Osteoblast (primary cell): ENCODE measurements at regions not wholly inside any gene's neighbourhood (a gene's known extent, or its start where the extent isn't known, plus 50 kb on each side); places are given as distances from the start of the nearest gene placed in this dataset.

Experiments used
- DNase-seq: peaks from one replicate; pipeline ENCODE4 v3.0.0; 2011; ENCODE audit warnings: low spot score, mixed read lengths; ENCODE audit not compliant: insufficient read length; ENCODE audit errors: missing footprints
- H2AFZ ChIP-seq: 2 replicates; pipeline ENCODE4 v1.6.0; 2011; ENCODE audit warnings: mild to moderate bottlenecking, low read length
- H3K27ac ChIP-seq: 2 replicates; pipeline ENCODE4 v1.5.1; 2011; ENCODE audit warnings: mild to moderate bottlenecking, low read depth, low read length, moderate library complexity
- H3K27me3 ChIP-seq: 2 replicates; pipeline ENCODE4 v1.6.0; 2012; ENCODE audit warnings: mild to moderate bottlenecking, control low read depth, inconsistent platforms, low read length, moderate library complexity; ENCODE audit not compliant: insufficient read depth
- H3K36me3 ChIP-seq: 2 replicates; pipeline ENCODE4 v1.5.1; 2011; ENCODE audit warnings: mild to moderate bottlenecking, low read length, control low read depth, moderate library complexity; ENCODE audit not compliant: insufficient read depth
- H3K4me1 ChIP-seq: 2 replicates; pipeline ENCODE4 v1.5.1; 2011; ENCODE audit warnings: mild to moderate bottlenecking, low read length, control low read depth, moderate library complexity; ENCODE audit not compliant: insufficient read depth
- H3K4me2 ChIP-seq: 2 replicates; pipeline ENCODE4 v1.6.0; 2011; ENCODE audit warnings: mild to moderate bottlenecking, low read length; ENCODE audit not compliant: insufficient read depth
- H3K4me3 ChIP-seq: fragments of 200-600 bp; sonication (generic); 3 replicates; pipeline ENCODE4 v1.5.1; 2012; ENCODE audit warnings: mild to moderate bottlenecking, low read length, inconsistent platforms; ENCODE audit not compliant: insufficient read depth
- H3K79me2 ChIP-seq: 2 replicates; pipeline ENCODE4 v1.6.0; 2012; ENCODE audit warnings: mild to moderate bottlenecking, low read length, control low read depth, inconsistent platforms; ENCODE audit not compliant: insufficient read depth
- H3K9me3 ChIP-seq: 2 replicates; pipeline ENCODE4 v1.5.1; 2011; ENCODE audit warnings: low read depth, low read length, control low read depth
- H4K20me1 ChIP-seq: 2 replicates; pipeline ENCODE4 v1.6.0; 2012; ENCODE audit warnings: mild to moderate bottlenecking, low read length, control low read depth; ENCODE audit not compliant: insufficient read depth
- CTCF ChIP-seq: IDR thresholded peaks from 2 replicates; pipeline ENCODE4 v1.5.1; 2011; ENCODE audit warnings: mild to moderate bottlenecking, low read depth, low read length, moderate library complexity; ENCODE audit errors: extremely low read depth

DNA sequence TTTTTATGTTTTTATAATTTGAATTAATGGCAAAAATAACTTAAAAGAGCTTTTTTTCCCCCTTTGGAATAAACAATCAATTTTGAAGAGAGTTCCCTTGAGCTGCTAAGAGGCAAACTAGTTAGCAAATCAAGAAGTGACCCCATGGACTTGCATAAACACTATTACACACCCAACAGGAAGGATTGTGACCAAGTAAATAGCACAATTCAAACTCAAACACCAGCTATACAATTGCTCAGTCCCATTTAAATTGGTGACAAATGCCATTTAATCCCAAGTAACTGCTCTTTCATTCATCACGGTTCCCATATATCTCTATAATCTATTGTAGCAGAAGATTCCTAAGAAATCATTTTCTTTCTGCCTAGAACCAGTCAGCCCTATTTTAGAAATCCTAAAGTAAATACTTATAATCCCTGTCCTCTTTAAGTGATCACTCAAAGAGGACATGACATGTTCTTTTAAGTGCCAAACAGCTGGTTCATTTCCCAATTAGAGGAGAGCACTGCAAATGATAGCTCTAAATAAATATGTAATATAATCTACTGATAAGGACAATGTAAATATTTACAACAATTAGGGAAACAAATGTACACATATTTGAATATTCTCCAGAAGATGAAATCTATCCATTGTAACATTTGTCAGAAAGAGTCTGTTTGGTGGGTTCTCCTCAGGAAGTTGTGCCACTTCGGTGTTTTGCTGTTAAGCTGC, 137.8 kb upstream of the ADAMTS9 start:
- no peaks in the 10 kb centered on the region for H3K9me3 ChIP-seq
- no peaks in the 10 kb centered on the region for H3K4me1 ChIP-seq
- DNase-seq = no peak
- no peaks in the 10 kb centered on the region for H3K36me3 ChIP-seq
- no peaks in the 10 kb centered on the region for H3K79me2 ChIP-seq
- no peak for TF ChIP-seq CTCF
- no peak overlapping the region for H2AFZ ChIP-seq
- H4K20me1 ChIP-seq = no peaks in the 10 kb centered on the region
- no peaks in the 10 kb centered on the region for H3K27me3 ChIP-seq
- H3K4me3 ChIP-seq = no peak overlapping the region
- H3K27ac ChIP-seq = no peak overlapping the region
- no peak overlapping the region for H3K4me2 ChIP-seq

- no peak overlapping the region for H3K4me3 ChIP-seq
- no peak overlapping the region for H3K4me2 ChIP-seq
- no peaks in the 10 kb centered on the region for H3K4me1 ChIP-seq
- no peaks in the 10 kb centered on the region for H3K9me3 ChIP-seq
- no peaks in the 10 kb centered on the region for H3K36me3 ChIP-seq
- H2AFZ ChIP-seq = no peak overlapping the region
- TF ChIP-seq CTCF = no peak
- H3K79me2 ChIP-seq = no peaks in the 10 kb centered on the region
- H4K20me1 ChIP-seq = no peaks in the 10 kb centered on the region
- DNase-seq = no peak
- no peak overlapping the region for H3K27ac ChIP-seq
- H3K27me3 ChIP-seq = no peaks in the 10 kb centered on the region
These were observed 136.7 kb upstream of the ADAMTS9 start for GRCh38 chr3:64824394-64824909.

- no peak overlapping the region for H3K4me3 ChIP-seq
- H2AFZ ChIP-seq = no peak overlapping the region
- no peak overlapping the region for H3K4me2 ChIP-seq
- DNase-seq = no peak
- no peaks in the 10 kb centered on the region for H4K20me1 ChIP-seq
- H3K4me1 ChIP-seq = no peaks in the 10 kb centered on the region
- H3K79me2 ChIP-seq = no peaks in the 10 kb centered on the region
- no peak for TF ChIP-seq CTCF
- no peaks in the 10 kb centered on the region for H3K36me3 ChIP-seq
- no peak overlapping the region for H3K27ac ChIP-seq
- no peaks in the 10 kb centered on the region for H3K9me3 ChIP-seq
- H3K27me3 ChIP-seq = no peaks in the 10 kb centered on the region
These were observed 130.4 kb upstream of the ADAMTS9 start for GRCh38 chr3:64818196-64818595.

DNA sequence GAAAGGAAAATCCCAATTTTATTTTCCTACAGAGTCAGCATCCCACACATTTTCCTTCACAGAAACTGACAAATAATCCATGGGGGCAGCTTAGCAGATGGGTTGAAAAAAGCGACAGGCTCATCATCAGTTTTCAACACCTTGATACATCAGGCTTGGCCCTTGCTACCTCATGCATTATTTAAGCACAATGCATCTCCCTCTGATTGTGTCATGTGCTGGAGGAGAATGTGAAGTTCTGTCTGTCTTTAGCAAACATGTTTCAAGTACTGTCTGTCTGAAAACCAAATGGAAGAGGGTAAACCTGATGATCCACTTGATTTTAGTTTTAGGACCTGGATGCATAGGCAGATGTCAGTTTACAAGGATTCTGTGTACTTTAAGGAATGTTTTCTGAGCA, 128.6 kb upstream of the ADAMTS9 start:
- H3K4me1 ChIP-seq = no peaks in the 10 kb centered on the region
- H3K27me3 ChIP-seq = no peaks in the 10 kb centered on the region

More for the DNA sequence above, 128.6 kb upstream of the ADAMTS9 start:
- no peak for TF ChIP-seq CTCF
- Histone ChIP-seq H4K20me1 (no peaks in the 10 kb centered on the region), H3K27ac (no peak overlapping the region), H3K4me2 (no peak overlapping the region), H2AFZ (no peak overlapping the region), H3K4me3 (no peak overlapping the region), H3K9me3 (no peaks in the 10 kb centered on the region), H3K79me2 (no peaks in the 10 kb centered on the region), H3K36me3 (no peaks in the 10 kb centered on the region)
- DNase-seq = no peak
